MCF 10A (cell line): ENCODE measurements at regions not wholly inside any gene's neighbourhood (a gene's known extent, or its start where the extent isn't known, plus 50 kb on each side); places are given as distances from the start of the nearest gene placed in this dataset.
A peak's percentile ranks its signal among the peaks of the same experiment; 100 is the strongest.
"Not testable (repeated sequence)": the region's sequence is repeated elsewhere in the genome, so short reads cannot be mapped to it uniquely, and the experiment has no call there.

Experiments used
- BruUV-seq: library from RNA; stranded (reverse); fragments of 400-500 nt; replicated peaks from 2 replicates; lab custom pipeline; 2021; lab: Mats Ljungman, UMichigan
- CTCF ChIA-PET: fragments of 300-600 bp; sonication (Branson Sonifier 250); formaldehyde crosslinking; extraction: SDS; loops from one replicate; lab custom pipeline; 2021; ENCODE audit warnings: antibody characterized with exemption, inconsistent platforms; lab: Yijun Ruan, JAX
- POLR2A ChIA-PET: fragments of 300-600, 350-650 bp; sonication (Branson Sonifier 250); formaldehyde crosslinking; extraction: SDS; loops from one replicate; lab custom pipeline; 2020; ENCODE audit warnings: antibody characterized with exemption, inconsistent platforms; lab: Yijun Ruan, JAX
- DNase-seq: peaks from one replicate; pipeline ENCODE4 v3.0.0-alpha.2; 2018; ENCODE audit not compliant: unreplicated experiment
- H3K27ac Mint-ChIP-seq: one replicate; pipeline ENCODE4 v1.8.0; 2022; ENCODE audit warnings: mild to moderate bottlenecking, low read depth, mixed read lengths; ENCODE audit not compliant: unreplicated experiment
- H3K27me3 Mint-ChIP-seq: one replicate; pipeline ENCODE4 v1.8.0; 2022; ENCODE audit warnings: mixed read lengths; ENCODE audit not compliant: insufficient read depth, unreplicated experiment
- H3K36me3 Mint-ChIP-seq: one replicate; pipeline ENCODE4 v1.8.0; 2022; ENCODE audit warnings: mild to moderate bottlenecking, moderate library complexity, mixed read lengths; ENCODE audit not compliant: insufficient read depth, unreplicated experiment
- H3K4me1 Mint-ChIP-seq: one replicate; pipeline ENCODE4 v1.8.0; 2022; ENCODE audit warnings: mixed read lengths; ENCODE audit not compliant: insufficient read depth, unreplicated experiment
- H3K4me3 Mint-ChIP-seq: one replicate; pipeline ENCODE4 v1.8.0; 2022; ENCODE audit warnings: mild to moderate bottlenecking, moderate library complexity, mixed read lengths; ENCODE audit not compliant: unreplicated experiment
- H3K9me3 Mint-ChIP-seq: one replicate; pipeline ENCODE4 v1.8.0; 2022; ENCODE audit warnings: mixed read lengths; ENCODE audit not compliant: unreplicated experiment
- intact Hi-C: fragments of 100-400 bp; cut with micrococcal nuclease; formaldehyde crosslinking; loops from 2 replicates; pipeline ENCODE4 v1.14.1; 2022
- TF ChIP-seq, protein P1 (sequence below): fragments of 200-600 bp; IDR thresholded peaks from one replicate; pipeline ENCODE4 v1.8.0; 2022; ENCODE audit warnings: antibody characterized with exemption, mild to moderate bottlenecking; ENCODE audit not compliant: unreplicated experiment

DNA sequence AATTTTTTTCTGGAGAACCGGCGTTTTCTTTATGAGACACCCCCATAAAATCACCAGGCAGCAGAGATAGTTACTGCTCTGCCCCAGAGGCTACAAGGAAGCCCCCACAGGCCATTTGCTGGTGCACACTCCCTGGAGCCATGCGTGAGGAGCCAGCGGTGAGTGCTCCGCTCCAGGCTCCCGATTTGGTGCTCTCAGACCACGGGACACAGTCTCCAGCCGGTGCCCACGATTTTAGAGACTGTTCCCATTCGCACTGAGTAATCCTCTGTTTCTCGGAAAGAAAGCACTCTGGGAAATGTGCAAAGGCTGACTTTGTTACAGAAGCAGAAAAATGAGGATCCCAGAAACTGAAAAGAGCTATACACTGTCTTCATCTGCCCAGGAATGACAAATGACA is 104.9 kb downstream of the RNASET2 start:
- Mint-ChIP-seq H3K27me3 (peaks cover 56% of the 10 kb centered on the region), H3K36me3 (no peaks in the 10 kb centered on the region), H3K4me1 (no peaks in the 10 kb centered on the region), H3K4me3 (no peak overlapping the region), H3K27ac (no peak overlapping the region), H3K9me3 (peaks cover 10% of the 10 kb centered on the region)
- TF ChIP-seq, protein P1, sequence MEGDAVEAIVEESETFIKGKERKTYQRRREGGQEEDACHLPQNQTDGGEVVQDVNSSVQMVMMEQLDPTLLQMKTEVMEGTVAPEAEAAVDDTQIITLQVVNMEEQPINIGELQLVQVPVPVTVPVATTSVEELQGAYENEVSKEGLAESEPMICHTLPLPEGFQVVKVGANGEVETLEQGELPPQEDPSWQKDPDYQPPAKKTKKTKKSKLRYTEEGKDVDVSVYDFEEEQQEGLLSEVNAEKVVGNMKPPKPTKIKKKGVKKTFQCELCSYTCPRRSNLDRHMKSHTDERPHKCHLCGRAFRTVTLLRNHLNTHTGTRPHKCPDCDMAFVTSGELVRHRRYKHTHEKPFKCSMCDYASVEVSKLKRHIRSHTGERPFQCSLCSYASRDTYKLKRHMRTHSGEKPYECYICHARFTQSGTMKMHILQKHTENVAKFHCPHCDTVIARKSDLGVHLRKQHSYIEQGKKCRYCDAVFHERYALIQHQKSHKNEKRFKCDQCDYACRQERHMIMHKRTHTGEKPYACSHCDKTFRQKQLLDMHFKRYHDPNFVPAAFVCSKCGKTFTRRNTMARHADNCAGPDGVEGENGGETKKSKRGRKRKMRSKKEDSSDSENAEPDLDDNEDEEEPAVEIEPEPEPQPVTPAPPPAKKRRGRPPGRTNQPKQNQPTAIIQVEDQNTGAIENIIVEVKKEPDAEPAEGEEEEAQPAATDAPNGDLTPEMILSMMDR = no peak
- BruUV-seq = no TSS peak
- DNase-seq = no peak
- CTCF ChIA-PET = no interaction called here
- intact Hi-C loops = no loop called here
- POLR2A ChIA-PET = no interaction called here

DNA sequence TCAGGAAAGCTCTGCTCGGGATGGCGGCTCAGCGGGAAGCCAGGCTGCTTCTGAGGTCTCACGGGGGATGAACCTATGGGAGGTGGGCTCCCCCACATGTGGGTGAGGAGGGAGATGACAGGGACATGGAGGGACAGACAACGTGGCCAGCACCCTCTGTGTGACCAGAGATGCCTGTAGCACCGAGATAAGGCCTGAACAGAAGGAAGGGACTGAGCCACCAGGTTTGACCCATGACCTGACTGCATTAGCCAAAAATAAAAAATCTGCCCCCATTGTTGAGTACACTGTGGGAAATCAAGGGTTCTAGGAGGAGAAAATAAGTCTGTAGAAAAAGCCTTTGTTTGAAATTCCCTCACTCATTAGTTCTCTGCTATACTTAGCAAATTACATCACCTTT is 105.7 kb downstream of the RNASET2 start:
- TF ChIP-seq, protein P1 = no peak
- POLR2A ChIA-PET = no interaction called here
- CTCF ChIA-PET = no interaction called here
- H3K4me3 Mint-ChIP-seq = no peak overlapping the region
- no peak overlapping the region for H3K27ac Mint-ChIP-seq
- no TSS peak for BruUV-seq
- H3K27me3 Mint-ChIP-seq = peaks cover 56% of the 10 kb centered on the region
- intact Hi-C loops = no loop called here
- no peak for DNase-seq
- H3K9me3 Mint-ChIP-seq = peaks cover 10% of the 10 kb centered on the region
- no peaks in the 10 kb centered on the region for H3K36me3 Mint-ChIP-seq
- no peaks in the 10 kb centered on the region for H3K4me1 Mint-ChIP-seq

DNA sequence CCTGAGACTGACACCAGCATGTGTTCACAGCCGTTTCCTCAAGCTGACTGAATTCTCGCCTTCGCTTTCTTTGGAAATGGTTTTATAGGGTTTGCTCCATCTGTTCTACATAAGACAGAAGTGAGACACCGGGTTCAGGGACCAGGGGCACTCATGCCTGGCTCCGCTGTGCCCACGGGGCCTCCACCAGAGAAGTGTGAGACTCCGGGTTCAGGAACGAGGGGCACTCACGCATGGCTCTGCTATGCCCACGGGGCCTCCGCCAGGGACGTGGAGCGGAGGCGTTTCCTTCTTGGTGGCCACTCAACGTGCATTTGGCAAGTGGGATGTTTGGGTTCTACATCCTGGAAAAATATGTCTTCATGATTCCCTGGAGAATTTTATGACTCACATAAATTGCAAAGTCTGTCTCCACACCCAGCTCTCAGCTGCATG is 106.6 kb downstream of the RNASET2 start:
- H3K27me3 Mint-ChIP-seq = peaks cover 56% of the 10 kb centered on the region
- H3K4me1 Mint-ChIP-seq = no peaks in the 10 kb centered on the region
- TF ChIP-seq, protein P1 = no peak
- H3K36me3 Mint-ChIP-seq = no peaks in the 10 kb centered on the region
- CTCF ChIA-PET = interaction anchor here (0.6 kb wide), 1 partner anchor 47 kb away, joined by 8 read pairs; no protein-coding TSS in a partner anchor
- peaks cover 10% of the 10 kb centered on the region for H3K9me3 Mint-ChIP-seq
- H3K4me3 Mint-ChIP-seq = no peak overlapping the region
- intact Hi-C loops = no loop called here
- POLR2A ChIA-PET = no interaction called here
- BruUV-seq = no TSS peak
- H3K27ac Mint-ChIP-seq = no peak overlapping the region
- peak; percentile 22 for DNase-seq

DNA sequence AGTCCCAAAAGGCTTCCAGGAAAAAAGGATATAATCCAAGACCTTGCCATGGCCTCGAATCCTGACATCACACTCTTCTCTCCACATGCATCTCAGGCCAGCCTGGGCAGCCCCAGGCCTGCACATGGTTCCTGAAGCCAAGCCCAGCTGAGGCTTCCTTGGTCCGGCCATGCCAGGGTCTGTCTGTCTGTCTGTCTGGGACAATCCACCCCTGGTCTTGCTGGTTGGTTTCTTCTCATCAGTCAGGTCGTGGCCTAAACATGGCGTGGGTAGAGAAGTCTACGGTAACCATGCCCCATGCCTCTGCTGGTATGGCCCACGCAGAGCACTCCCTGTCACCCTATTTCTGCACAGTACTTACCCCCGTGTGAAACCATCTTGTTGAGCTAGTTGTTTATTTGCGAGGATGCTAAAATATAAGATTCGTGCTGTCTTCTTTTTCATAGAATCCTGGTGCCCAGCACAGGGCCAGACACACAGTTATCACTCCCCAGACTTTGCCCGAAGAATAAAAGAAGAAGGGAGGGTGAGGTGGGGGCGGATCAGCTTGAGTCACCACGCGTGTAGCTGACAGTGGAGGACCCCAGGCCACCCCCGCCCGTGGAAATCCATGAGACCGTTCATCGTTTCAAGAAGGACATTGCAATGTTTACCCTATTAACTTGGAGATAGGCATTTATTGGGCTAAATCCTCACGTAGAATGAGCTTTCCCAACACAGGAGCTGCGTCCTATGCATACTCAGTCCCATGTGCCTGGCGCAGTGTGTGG is 107.2 kb downstream of the RNASET2 start:
- ChIA-PET POLR2A (no interaction called here), CTCF (interaction anchor here (0.6 kb wide), 1 partner anchor 47 kb away, joined by 8 read pairs; no protein-coding TSS in a partner anchor)
- intact Hi-C loops = no loop called here
- H3K27me3 Mint-ChIP-seq = peaks cover 56% of the 10 kb centered on the region
- no peaks in the 10 kb centered on the region for H3K36me3 Mint-ChIP-seq
- H3K4me3 Mint-ChIP-seq = no peak overlapping the region
- H3K9me3 Mint-ChIP-seq = peaks cover 10% of the 10 kb centered on the region
- no TSS peak for BruUV-seq
- DNase-seq = no peak
- no peak overlapping the region for H3K27ac Mint-ChIP-seq
- TF ChIP-seq, protein P1 = no peak
- H3K4me1 Mint-ChIP-seq = no peaks in the 10 kb centered on the region

DNA sequence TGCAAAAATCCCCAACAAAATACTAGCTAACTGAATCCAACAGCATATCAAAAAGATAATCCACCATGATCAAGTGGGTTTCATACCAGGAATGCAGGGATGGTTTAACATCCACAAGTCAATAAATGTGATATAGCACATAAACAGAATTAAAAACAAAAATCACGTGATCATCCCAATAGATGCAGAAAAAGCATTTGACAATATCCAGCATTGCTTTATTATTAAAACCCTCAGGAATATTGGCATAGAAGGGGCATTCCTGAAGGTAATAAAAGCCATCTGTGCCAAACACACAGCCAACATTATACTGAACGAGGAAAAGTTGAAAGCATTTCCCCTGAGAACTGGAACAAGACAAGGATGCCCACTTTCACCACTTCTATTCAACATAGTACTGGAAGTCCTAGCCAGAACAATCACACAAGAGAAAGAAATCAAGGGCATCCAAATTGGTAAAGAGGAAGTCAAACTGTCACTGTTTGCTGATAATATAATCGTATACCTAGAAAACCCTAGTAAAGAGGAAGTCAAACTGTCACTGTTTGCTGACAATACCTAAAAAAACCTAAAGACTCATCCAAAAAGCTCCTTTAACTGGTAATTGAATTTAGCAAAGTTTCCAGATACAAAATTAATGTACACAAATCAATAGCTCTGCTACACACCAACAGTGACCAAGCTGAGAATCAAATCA is 109.8 kb downstream of the RNASET2 start:
- intact Hi-C loops, BruUV-seq, H3K36me3 Mint-ChIP-seq, POLR2A ChIA-PET, CTCF ChIA-PET, H3K4me3 Mint-ChIP-seq, H3K9me3 Mint-ChIP-seq, H3K4me1 Mint-ChIP-seq, H3K27ac Mint-ChIP-seq, DNase-seq: not testable (repeated sequence)
- H3K27me3 Mint-ChIP-seq = peaks cover 63% of the 10 kb centered on the region
